Esophagus squamous epithelium (tissue), 5 donors: ENCODE measurements at regions not wholly inside any gene's neighbourhood (a gene's known extent, or its start where the extent isn't known, plus 50 kb on each side); places are given as distances from the start of the nearest gene placed in this dataset.
"Not testable (repeated sequence)": the region's sequence is repeated elsewhere in the genome, so short reads cannot be mapped to it uniquely, and the experiment has no call there.

Experiments
- DNase-seq: peaks from one replicate; lab custom pipeline; 2025; lab: John Stamatoyannopoulos, UW
- H3K27ac ChIP-seq, 4 donors: fragments of 200-600 bp; sonication (generic); one replicate each; pipeline ENCODE4 v1.5.1; 2016 to 2019; ENCODE audit warnings: mild to moderate bottlenecking in 1 of 4
- H3K27me3 ChIP-seq, 4 donors: fragments of 200-600 bp; sonication (generic); 1 replicate in 3 of 4; 2 replicates in 1 of 4; pipeline versions ENCODE4 v1.5.1 to v1.6.0; 2017 to 2021; ENCODE audit warnings: antibody characterized with exemption in 1 of 4
- H3K36me3 ChIP-seq, 3 donors: fragments of 200-600 bp; sonication (generic); one replicate each; pipeline ENCODE4 v1.5.1; 2016 to 2019
- H3K4me1 ChIP-seq, 3 donors: fragments of 200-600 bp; sonication (generic); one replicate each; pipeline ENCODE4 v1.5.1; 2017 to 2019
- H3K4me3 ChIP-seq, 4 donors: fragments of 200-600 bp; sonication (generic); 1 replicate in 3 of 4; 2 replicates in 1 of 4; pipeline ENCODE4 v1.5.1; 2016 to 2019; ENCODE audit warnings: mild to moderate bottlenecking in 2 of 4, moderate library complexity in 1 of 4
- H3K9me3 ChIP-seq, 3 donors: fragments of 200-600 bp; sonication (generic); one replicate each; pipeline ENCODE4 v1.5.1; 2016 to 2019
- POLR2A ChIP-seq, 4 donors: fragments of 450-650 bp; IDR thresholded peaks; one replicate each; pipeline ENCODE4 v1.6.1; 2017; ENCODE audit warnings: antibody characterized with exemption in 4 of 4, mild to moderate bottlenecking in 4 of 4, moderate library complexity in 3 of 4
- WGBS, 2 donors: methylation state at CpG; one replicate each; pipeline ENCODE4 v1.1.5; 2018; 5-methylcytosine and 5-hydroxymethylcytosine counted together
- intact Hi-C: fragments of 100-400 bp; cut with DNase I; formaldehyde crosslinking; loops from one replicate; pipeline ENCODE4 v1.15.0; 2022
- TF ChIP-seq, protein P1 (sequence below), 6 experiments: fragments of 450-650 bp in 4 of 6; fragments of 200-600 bp in 2 of 6; sonication (generic) in 2 of 6; IDR thresholded peaks; one replicate each; pipeline ENCODE4 v1.5.1; 2016 to 2019; ENCODE audit warnings: antibody characterized with exemption in 6 of 6, mild to moderate bottlenecking in 4 of 6, moderate library complexity in 4 of 6
- donor health status: DM: yes; HTN: yes; CAD: no.

DNA sequence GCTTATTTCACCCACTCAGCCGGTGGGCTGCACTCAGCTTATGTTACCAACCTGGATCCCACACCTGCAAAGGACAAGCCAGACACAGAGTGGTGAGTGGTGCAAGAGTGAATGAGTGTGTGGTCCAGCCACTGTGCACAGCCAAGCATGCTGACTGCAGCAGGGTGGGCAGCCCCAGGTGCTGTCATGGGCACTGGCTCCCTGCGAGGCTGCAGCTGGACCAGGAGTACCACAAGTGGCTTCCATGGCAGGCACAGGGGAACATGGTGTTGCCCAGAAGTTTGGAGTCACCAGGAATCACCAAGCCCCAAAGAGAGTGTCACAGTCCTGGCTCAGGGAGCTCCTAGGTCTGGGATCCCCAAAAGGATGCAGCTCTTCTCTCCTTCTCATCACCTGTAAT is 1093.4 kb downstream of the KHDRBS2 start:
- WGBS, 2 donors, result 0% methylated on average over 1 of the region's 2 CpGs
- Histone ChIP-seq H3K4me3 (no peak overlapping the region), H3K4me1 (no peaks in the 10 kb centered on the region), H3K27ac (no peak overlapping the region), H3K9me3 (peaks cover 0 to 14% (median 0%) of the 10 kb centered on the region in 3 donors), H3K36me3 (no peaks in the 10 kb centered on the region), H3K27me3 (no peaks in the 10 kb centered on the region)
- intact Hi-C loops, result no loop called here
- TF ChIP-seq, protein P1, sequence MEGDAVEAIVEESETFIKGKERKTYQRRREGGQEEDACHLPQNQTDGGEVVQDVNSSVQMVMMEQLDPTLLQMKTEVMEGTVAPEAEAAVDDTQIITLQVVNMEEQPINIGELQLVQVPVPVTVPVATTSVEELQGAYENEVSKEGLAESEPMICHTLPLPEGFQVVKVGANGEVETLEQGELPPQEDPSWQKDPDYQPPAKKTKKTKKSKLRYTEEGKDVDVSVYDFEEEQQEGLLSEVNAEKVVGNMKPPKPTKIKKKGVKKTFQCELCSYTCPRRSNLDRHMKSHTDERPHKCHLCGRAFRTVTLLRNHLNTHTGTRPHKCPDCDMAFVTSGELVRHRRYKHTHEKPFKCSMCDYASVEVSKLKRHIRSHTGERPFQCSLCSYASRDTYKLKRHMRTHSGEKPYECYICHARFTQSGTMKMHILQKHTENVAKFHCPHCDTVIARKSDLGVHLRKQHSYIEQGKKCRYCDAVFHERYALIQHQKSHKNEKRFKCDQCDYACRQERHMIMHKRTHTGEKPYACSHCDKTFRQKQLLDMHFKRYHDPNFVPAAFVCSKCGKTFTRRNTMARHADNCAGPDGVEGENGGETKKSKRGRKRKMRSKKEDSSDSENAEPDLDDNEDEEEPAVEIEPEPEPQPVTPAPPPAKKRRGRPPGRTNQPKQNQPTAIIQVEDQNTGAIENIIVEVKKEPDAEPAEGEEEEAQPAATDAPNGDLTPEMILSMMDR (IDR thresholded peaks at IDR 0.05), result no peak
- no peak for TF ChIP-seq POLR2A (IDR thresholded peaks at IDR 0.05)
- DNase-seq, result no peak

DNA sequence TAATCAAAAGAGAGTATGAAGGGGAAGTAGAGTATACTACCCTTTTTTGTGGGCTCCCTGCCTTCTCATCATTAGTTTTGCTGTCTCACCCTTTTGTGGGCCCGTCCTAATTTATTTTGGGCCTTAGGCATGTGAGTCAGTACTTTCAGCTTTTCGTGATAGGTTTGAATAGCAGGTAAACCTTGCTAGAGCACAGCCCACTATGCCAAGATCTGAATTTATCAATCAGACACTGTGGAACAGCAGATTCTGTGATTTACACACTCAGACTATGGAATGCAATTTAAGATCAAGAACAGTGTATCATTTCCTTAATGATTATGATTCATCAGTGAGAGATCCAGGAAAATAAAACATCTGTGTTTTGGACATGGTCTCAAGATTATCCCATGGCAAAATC is 1117.1 kb downstream of the KHDRBS2 start:
- TF ChIP-seq POLR2A (IDR thresholded peaks at IDR 0.05), result no peak
- TF ChIP-seq, protein P1 (IDR thresholded peaks at IDR 0.05), result no peak
- Histone ChIP-seq H3K4me3 (no peak overlapping the region), H3K4me1 (no peaks in the 10 kb centered on the region), H3K27me3 (no peaks in the 10 kb centered on the region), H3K27ac (no peak overlapping the region), H3K36me3 (no peaks in the 10 kb centered on the region), H3K9me3 (peaks cover 0 to 7% (median 0%) of the 10 kb centered on the region in 3 donors)
- 43 to 69% methylated on average over 2 of the region's 2 CpGs for WGBS, 2 donors
- no peak for DNase-seq
- intact Hi-C loops, result no loop called here

DNA sequence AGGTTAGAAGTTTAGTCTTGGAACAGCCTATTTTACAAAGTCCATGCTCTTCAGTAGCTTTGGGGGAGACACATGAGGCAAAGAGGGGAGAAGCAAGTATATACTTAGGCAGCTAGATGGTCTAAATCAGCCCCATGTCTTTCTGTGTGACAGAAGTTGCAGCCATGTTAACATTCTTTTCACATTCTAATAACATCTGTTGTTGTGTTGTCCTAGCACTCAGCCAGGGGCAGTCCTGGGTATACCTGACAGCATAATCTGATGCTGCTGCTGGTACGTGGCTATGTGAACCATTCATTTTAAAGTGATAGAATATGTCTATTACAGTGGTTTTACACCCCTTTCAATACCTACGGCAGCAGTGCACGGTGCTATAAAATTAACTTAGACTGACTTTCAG is 1137.0 kb downstream of the KHDRBS2 start:
- H3K4me1 ChIP-seq, H3K27me3 ChIP-seq, intact Hi-C loops, H3K36me3 ChIP-seq, DNase-seq, H3K4me3 ChIP-seq, H3K9me3 ChIP-seq, H3K27ac ChIP-seq: not testable (repeated sequence)
- 61 to 100% methylated on average over 2 of the region's 3 CpGs for WGBS, 2 donors

DNA sequence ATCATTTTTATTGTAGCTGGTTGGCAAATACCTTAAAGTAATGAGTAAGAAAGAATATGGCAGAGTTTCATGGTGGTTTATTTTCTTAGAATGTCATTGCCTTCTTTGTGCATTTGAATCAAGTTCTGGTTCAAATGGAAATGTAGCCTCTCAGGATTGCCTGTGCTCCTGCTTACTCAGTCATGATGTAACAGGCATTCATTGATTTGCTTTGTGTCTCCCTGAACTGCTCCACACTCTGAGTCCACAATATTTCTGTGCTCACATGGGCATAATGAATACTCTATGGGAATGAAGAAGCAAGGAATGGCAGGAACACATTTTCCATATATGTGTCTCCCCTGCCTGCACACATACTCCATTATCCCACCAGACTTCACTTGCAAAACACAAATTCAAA is 1143.8 kb downstream of the KHDRBS2 start:
- H3K36me3 ChIP-seq, H3K4me1 ChIP-seq, H3K27me3 ChIP-seq, H3K9me3 ChIP-seq, H3K27ac ChIP-seq, H3K4me3 ChIP-seq, DNase-seq, intact Hi-C loops: not testable (repeated sequence)

DNA sequence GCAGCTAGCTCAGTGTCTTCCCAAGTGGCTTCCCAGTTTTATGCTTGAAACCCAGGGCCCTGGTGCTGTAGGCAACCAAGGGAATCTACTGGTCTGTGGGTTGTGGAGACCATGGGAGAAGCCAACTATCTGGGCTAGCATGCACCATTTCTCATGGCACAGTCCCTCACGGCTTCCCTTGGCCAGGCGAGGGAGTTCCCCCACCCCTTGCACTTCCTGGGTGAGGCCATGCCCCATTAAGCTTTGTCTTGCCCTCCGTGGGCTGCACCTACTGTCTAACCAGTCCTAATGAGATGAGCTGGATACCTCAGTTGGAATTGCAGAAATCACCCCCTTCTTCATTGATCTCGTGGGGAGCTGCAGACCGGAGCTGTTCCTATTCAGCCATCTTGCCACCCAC is 1152.0 kb downstream of the KHDRBS2 start:
- DNase-seq, result no peak
- Histone ChIP-seq H3K27me3 (no peaks in the 10 kb centered on the region), H3K4me3 (no peak overlapping the region), H3K27ac (no peak overlapping the region), H3K36me3 (no peaks in the 10 kb centered on the region), H3K4me1 (no peaks in the 10 kb centered on the region), H3K9me3 (no peaks in the 10 kb centered on the region)
- intact Hi-C loops, result no loop called here
- 66 to 67% methylated on average over 3 to 4 of the region's 5 CpGs for WGBS, 2 donors
- TF ChIP-seq, protein P1 (IDR thresholded peaks at IDR 0.05), result no peak
- TF ChIP-seq POLR2A (IDR thresholded peaks at IDR 0.05), result no peak

DNA sequence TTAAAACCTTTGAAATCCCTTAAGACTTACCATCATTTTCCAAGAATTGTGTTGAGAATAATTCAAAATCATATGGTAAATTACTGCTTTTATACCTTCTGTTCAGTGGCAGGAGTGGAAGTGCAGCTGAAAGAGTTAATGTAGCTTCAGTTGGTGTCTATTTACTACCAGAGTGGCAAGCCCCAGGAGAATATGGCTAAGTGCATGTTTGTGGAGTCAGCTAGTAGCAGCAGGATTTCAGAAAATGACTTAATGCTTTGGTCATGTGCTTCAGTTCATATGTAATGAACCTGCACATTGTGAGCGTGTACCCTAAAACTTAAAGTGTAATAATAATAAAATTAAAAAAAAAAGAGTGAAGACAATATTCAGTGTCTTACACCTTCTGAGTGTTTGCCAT is 1171.8 kb downstream of the KHDRBS2 start:
- H3K27me3 ChIP-seq, H3K27ac ChIP-seq, H3K9me3 ChIP-seq, H3K4me3 ChIP-seq, intact Hi-C loops, DNase-seq, H3K36me3 ChIP-seq, H3K4me1 ChIP-seq: not testable (repeated sequence)
- 79 to 100% methylated on average over 1 of the region's 1 CpG for WGBS, 2 donors

DNA sequence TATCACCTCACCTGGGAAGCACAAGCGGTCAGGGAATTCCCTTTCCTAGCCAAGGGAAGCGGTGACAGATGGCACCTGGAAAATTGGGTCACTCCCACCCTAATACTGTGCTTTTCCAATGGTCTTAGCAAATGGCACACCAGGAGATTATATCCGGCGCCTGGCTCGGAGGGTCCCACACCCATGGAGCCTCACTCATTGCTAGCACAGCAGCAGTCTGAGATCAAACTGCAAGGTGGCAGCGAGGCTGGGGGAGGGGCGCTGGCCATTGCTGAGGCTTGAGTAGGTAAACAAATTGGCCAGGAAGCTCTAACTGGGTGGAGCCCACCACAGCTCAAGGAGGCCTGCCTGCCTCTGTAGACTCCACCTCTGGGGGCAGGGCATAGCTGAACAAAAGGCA is 1178.1 kb downstream of the KHDRBS2 start:
- H3K27ac ChIP-seq, intact Hi-C loops, H3K9me3 ChIP-seq, H3K36me3 ChIP-seq, H3K4me3 ChIP-seq, H3K4me1 ChIP-seq, DNase-seq, H3K27me3 ChIP-seq: not testable (repeated sequence)
- 88 to 92% methylated on average over 2 to 5 of the region's 7 CpGs for WGBS, 2 donors

DNA sequence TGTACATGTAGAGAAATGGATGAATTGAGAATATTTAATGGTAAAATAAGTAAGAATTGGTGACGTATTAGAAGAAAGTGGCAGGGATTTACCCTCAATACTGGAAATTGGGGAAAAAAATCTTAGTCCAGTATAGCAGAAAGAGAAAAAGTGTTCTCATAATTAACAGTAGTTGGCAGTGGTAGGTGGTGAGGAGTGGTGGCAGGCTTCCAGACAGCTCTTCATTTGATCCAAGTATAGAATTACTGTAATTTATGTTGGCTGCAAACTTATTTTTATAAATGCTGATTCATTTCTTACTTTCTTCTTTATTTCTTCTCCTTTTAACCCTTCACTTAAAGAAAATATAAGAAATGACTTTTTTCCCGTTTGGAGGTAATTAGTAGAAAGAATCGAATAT is 1182.4 kb downstream of the KHDRBS2 start:
- H3K9me3 ChIP-seq, intact Hi-C loops, H3K36me3 ChIP-seq, H3K27me3 ChIP-seq, H3K4me3 ChIP-seq, DNase-seq, H3K4me1 ChIP-seq, H3K27ac ChIP-seq: not testable (repeated sequence)
- WGBS, 2 donors, result 76 to 78% methylated on average over 3 of the region's 3 CpGs
